OCI-LY1 (cell line): ENCODE measurements at regions not wholly inside any gene's neighbourhood (a gene's known extent, or its start where the extent isn't known, plus 50 kb on each side); places are given as distances from the start of the nearest gene placed in this dataset.

Experiments
- H2AFZ ChIP-seq: fragments of 200-600 bp; sonication (generic), shearing (Covaris generic); 2 replicates; pipeline ENCODE4 v1.6.0; 2014; ENCODE audit warnings: antibody characterized with exemption, mild to moderate bottlenecking, low read length
- H3F3A ChIP-seq: fragments of 200-600 bp; sonication (generic), shearing (Covaris generic); 2 replicates; pipeline ENCODE4 v1.6.0; 2014; ENCODE audit warnings: mild to moderate bottlenecking, antibody characterized with exemption, low read length, moderate library complexity; ENCODE audit not compliant: insufficient read depth
- H3K27ac ChIP-seq: fragments of 200-600 bp; sonication (generic); 2 replicates; pipeline ENCODE4 v1.5.1; 2014; ENCODE audit warnings: low read length, mixed run types, mild to moderate bottlenecking, low read depth; ENCODE audit not compliant: poor library complexity, severe bottlenecking
- H3K27me3 ChIP-seq: fragments of 200-600 bp; sonication (generic); 2 replicates; pipeline ENCODE4 v1.6.0; 2014; ENCODE audit warnings: antibody characterized with exemption, mild to moderate bottlenecking, low read length, moderate library complexity; ENCODE audit not compliant: insufficient read depth
- H3K36me3 ChIP-seq: fragments of 200-600 bp; sonication (generic); 2 replicates; pipeline ENCODE4 v1.6.1; 2014; ENCODE audit warnings: mild to moderate bottlenecking, antibody characterized with exemption, low read length, moderate library complexity, mixed read lengths; ENCODE audit not compliant: insufficient read depth
- H3K4me1 ChIP-seq: fragments of 200-600 bp; sonication (generic); 2 replicates; pipeline ENCODE4 v1.5.1; 2014; ENCODE audit warnings: mild to moderate bottlenecking, low read length, moderate library complexity; ENCODE audit not compliant: insufficient read depth, severe bottlenecking
- H3K4me2 ChIP-seq: fragments of 200-600 bp; sonication (generic), shearing (Covaris generic); 2 replicates; pipeline ENCODE4 v1.6.1; 2014; ENCODE audit warnings: low read length
- H3K4me3 ChIP-seq: fragments of 200-600 bp; sonication (generic); 2 replicates; pipeline ENCODE4 v1.5.1; 2014; ENCODE audit warnings: low read length, low read depth, mild to moderate bottlenecking, mixed read lengths; ENCODE audit not compliant: poor library complexity, severe bottlenecking
- H3K79me2 ChIP-seq: fragments of 200-600 bp; shearing (Covaris generic); 2 replicates; pipeline ENCODE4 v1.6.1; 2016; ENCODE audit warnings: mixed run types, low read length, mixed read lengths; ENCODE audit not compliant: insufficient read depth
- H3K9ac ChIP-seq: fragments of 200-600 bp; sonication (generic), shearing (Covaris generic); 2 replicates; pipeline ENCODE4 v1.6.1; 2014; ENCODE audit warnings: mild to moderate bottlenecking, low read length, mixed read lengths
- H3K9me2 ChIP-seq: fragments of 200-600 bp; sonication (generic), shearing (Covaris generic); 2 replicates; pipeline ENCODE4 v1.6.1; 2014; ENCODE audit warnings: low read depth, mild to moderate bottlenecking, low read length, mixed read lengths
- H3K9me3 ChIP-seq: fragments of 200-600 bp; shearing (Covaris generic); 2 replicates; pipeline ENCODE4 v1.6.1; 2014; ENCODE audit warnings: low read length, mixed read lengths
- H4K20me1 ChIP-seq: fragments of 200-600 bp; sonication (generic), shearing (Covaris generic); 2 replicates; pipeline ENCODE4 v1.6.0; 2016; ENCODE audit warnings: mild to moderate bottlenecking, low read length; ENCODE audit not compliant: insufficient read depth
- EZH2 ChIP-seq: fragments of 200-600 bp; sonication (generic), shearing (Covaris generic); IDR thresholded peaks from 2 replicates; pipeline ENCODE4 v1.8.0; 2017; ENCODE audit warnings: borderline replicate concordance, mixed run types, mild to moderate bottlenecking, antibody characterized with exemption, low read length, moderate library complexity, mixed read lengths
- TF ChIP-seq, protein P1 (sequence below): fragments of 200-600 bp; sonication (generic), shearing (Covaris generic); IDR thresholded peaks from 2 replicates; pipeline ENCODE4 v1.5.1; 2017; ENCODE audit warnings: mild to moderate bottlenecking, antibody characterized with exemption, low read length, moderate library complexity, mixed read lengths

DNA sequence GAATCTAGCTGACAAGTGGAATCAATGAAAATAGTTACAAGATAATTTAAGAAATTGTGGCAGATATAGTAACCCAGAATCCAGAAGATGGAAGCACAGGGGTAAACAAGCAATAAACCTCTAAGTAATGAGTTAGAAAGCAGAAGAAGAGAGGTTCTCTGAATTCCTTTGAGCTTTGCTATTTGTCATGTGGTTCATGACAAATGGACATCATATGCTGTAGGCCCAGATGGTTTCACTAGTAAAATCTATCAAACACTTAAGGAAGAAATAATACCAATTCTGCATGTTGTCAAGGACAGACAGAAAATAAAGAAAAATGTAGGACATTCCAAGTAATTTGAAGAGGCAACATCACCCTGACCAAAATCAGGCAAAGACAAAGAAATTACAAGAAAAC is 480.8 kb upstream of the INTU start:
- H3K4me2 ChIP-seq, result no peak overlapping the region
- no peaks in the 10 kb centered on the region for H3K9me3 ChIP-seq
- H3K36me3 ChIP-seq, result no peaks in the 10 kb centered on the region
- H3K9me2 ChIP-seq, result no peaks in the 10 kb centered on the region
- no peaks in the 10 kb centered on the region for H4K20me1 ChIP-seq
- no peak overlapping the region for H2AFZ ChIP-seq
- H3K4me1 ChIP-seq, result no peaks in the 10 kb centered on the region
- TF ChIP-seq, protein P1, sequence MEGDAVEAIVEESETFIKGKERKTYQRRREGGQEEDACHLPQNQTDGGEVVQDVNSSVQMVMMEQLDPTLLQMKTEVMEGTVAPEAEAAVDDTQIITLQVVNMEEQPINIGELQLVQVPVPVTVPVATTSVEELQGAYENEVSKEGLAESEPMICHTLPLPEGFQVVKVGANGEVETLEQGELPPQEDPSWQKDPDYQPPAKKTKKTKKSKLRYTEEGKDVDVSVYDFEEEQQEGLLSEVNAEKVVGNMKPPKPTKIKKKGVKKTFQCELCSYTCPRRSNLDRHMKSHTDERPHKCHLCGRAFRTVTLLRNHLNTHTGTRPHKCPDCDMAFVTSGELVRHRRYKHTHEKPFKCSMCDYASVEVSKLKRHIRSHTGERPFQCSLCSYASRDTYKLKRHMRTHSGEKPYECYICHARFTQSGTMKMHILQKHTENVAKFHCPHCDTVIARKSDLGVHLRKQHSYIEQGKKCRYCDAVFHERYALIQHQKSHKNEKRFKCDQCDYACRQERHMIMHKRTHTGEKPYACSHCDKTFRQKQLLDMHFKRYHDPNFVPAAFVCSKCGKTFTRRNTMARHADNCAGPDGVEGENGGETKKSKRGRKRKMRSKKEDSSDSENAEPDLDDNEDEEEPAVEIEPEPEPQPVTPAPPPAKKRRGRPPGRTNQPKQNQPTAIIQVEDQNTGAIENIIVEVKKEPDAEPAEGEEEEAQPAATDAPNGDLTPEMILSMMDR, result no peak
- TF ChIP-seq EZH2, result no peak
- H3K79me2 ChIP-seq, result no peaks in the 10 kb centered on the region
- no peak overlapping the region for H3K27ac ChIP-seq
- H3K4me3 ChIP-seq, result no peak overlapping the region
- no peaks in the 10 kb centered on the region for H3K27me3 ChIP-seq
- H3F3A ChIP-seq, result no peaks in the 10 kb centered on the region
- no peak overlapping the region for H3K9ac ChIP-seq

DNA sequence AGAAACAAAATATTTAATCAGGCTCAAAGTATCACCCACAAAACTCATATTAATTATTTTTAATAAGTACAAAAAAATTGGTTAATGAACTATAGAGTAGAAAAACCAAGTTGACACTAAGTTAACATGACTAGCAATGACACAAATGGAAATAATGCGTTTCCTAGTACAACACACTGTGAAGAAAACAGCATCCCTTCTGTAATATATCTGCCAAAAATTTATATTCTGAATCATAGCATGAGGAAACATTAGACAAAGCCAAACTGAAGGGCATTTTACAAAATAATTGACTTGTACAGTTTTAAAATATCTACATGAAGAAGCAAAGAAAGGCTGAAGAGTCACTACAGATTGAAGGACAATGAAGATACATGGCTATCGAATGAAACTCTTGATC is 477.6 kb upstream of the INTU start:
- Histone ChIP-seq H3K4me2 (no peak overlapping the region), H3K36me3 (no peaks in the 10 kb centered on the region), H3K79me2 (no peaks in the 10 kb centered on the region), H3K27me3 (no peaks in the 10 kb centered on the region), H3K9me2 (no peaks in the 10 kb centered on the region), H3F3A (no peaks in the 10 kb centered on the region), H3K9me3 (no peaks in the 10 kb centered on the region), H4K20me1 (no peaks in the 10 kb centered on the region), H3K4me1 (no peaks in the 10 kb centered on the region), H3K9ac (no peak overlapping the region), H3K27ac (no peak overlapping the region), H2AFZ (no peak overlapping the region), H3K4me3 (no peak overlapping the region)
- TF ChIP-seq EZH2, result no peak
- TF ChIP-seq, protein P1, result no peak

DNA sequence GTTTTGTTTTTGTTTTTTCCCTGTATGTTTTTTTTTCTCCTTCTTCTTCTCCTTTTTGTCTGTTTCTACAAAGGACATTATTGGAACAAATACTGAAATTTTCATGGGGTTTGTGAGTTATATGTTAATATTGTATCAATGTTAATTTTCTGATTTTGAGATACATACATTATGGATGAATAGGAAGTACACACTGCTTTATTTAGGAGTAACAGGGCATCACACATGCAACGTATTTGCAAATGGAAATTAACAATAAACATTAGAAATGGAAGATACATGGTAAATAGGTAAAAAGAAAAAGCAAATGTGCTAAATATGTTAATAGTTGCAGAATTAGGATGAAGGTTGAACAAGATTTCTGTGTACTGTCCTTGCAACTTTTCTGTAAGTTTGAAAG is 477.2 kb upstream of the INTU start:
- H3K4me2 ChIP-seq, result no peak overlapping the region
- H3K79me2 ChIP-seq, result no peaks in the 10 kb centered on the region
- H3K4me3 ChIP-seq, result no peak overlapping the region
- TF ChIP-seq, protein P1, result no peak
- no peak for TF ChIP-seq EZH2
- H3K9me2 ChIP-seq, result no peaks in the 10 kb centered on the region
- no peaks in the 10 kb centered on the region for H3K36me3 ChIP-seq
- H3K27me3 ChIP-seq, result no peaks in the 10 kb centered on the region
- H2AFZ ChIP-seq, result no peak overlapping the region
- no peaks in the 10 kb centered on the region for H3K4me1 ChIP-seq
- H4K20me1 ChIP-seq, result no peaks in the 10 kb centered on the region
- H3F3A ChIP-seq, result no peaks in the 10 kb centered on the region
- H3K9ac ChIP-seq, result no peak overlapping the region
- no peak overlapping the region for H3K27ac ChIP-seq
- no peaks in the 10 kb centered on the region for H3K9me3 ChIP-seq
